NCI-H1105 (cell line): ENCODE measurements at regions not wholly inside any gene's neighbourhood (a gene's known extent, or its start where the extent isn't known, plus 50 kb on each side); places are given as distances from the start of the nearest gene placed in this dataset.
"Not testable (repeated sequence)": the region's sequence is repeated elsewhere in the genome, so short reads cannot be mapped to it uniquely, and the experiment has no call there.

Source experiments
- DNase-seq: peaks from one replicate; lab custom pipeline; 2025; lab: John Stamatoyannopoulos, UW

DNA sequence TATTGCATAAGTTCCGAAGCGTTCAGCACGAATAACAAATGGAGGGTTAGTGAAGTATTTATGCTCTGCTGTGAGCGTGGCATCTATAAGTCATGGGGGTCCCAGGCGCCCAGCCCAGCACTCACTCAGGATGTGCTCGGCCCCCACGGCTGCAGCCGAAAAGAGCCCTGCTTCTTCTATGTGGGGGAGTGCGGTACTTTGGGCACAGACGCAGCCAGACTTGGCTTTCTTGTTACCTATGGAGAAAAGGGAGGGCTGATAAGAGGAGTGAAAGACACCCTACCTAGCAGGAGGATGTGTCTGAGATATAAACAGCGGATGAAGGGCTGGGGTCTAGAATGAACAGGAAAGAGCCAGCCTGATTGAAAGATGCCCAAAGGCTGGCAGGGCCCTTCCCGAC lies 51.4 kb downstream of the MRPL36 start:
- DNase-seq, result no peak

DNA sequence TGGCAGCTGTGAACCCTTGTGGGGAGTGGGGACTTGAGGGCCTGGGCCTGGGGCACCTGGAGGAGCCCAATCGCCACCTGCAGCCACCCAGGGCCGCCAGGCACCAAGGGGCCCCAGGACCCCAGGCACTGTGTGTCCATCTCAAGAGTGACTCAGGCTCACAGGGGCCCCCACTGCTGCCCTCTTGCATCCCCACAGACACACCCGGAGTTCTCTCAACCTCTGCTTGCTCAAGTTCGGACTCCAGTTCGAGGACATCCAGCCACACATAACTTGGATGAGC lies 51.9 kb downstream of the MRPL36 start:
- no peak for DNase-seq

DNA sequence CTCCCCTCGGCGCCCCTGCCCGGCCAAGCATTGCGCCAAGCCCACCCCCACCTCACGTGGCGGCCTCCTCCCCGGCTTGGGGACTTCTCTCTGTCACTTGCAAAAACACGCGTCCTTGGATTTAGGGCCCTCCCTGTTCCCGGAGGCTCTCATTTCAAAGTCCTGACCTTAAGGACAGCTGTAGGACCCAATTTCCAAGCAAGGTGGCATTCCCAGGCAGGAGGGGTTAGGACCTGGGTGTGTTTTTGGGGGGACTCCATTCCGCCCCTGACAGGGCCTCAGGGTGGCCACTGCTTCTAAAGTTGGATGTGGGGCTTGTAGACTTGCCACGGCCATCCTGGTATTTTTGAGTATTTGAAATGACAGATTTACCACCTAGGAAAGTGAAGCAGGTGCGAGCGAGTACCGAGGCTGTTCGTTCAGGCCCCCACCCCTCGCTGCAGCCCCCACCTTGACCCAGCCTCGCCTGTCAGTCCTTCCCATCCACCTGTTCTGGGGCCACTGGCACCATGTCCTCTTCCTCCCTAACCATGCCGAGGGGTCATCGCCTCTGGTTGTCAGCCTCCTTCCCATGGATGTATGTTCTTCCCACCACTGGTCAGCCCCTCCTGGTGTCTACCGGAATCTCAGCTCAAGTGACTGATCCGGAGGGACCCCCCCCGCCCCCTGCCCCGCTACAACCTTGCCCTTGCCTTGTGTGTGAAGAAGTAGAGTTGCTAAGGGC lies 52.4 kb downstream of the MRPL36 start:
- no peak for DNase-seq

DNA sequence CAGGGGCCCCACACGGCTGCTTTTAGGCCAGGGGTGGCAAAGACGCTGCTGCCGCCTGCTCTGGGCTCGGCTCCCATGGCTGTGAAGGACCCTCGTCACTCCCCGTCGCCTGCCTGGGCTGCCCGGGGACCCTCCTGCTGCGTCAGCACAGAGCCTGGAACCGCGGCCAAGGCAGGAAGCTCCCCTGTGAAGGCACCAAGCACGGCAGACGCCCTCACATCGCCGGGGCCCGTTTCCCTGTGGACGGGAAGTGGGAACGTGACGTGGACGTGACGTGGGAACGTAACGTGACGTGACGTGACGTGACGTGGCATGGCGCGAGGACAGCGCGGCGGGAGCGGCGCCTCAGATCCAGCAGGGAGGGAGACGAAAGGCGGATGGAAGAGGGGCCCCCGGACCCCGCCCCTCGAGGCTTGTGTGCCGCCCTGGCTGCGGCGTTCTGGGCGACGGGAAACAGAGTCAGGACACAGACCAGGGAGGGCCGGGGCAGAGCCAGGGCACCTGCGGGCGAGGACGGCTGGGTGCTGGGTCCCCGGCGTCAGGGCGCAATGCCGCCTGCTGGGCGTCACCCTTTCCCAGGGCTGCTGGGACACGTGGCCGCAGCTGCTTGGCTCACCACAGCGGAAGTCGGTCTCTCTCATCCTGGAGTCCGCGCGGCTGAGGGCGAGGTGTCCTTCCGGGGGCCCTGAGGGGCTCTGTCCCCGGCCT lies 53.1 kb downstream of the MRPL36 start:
- DNase-seq, result no peak

DNA sequence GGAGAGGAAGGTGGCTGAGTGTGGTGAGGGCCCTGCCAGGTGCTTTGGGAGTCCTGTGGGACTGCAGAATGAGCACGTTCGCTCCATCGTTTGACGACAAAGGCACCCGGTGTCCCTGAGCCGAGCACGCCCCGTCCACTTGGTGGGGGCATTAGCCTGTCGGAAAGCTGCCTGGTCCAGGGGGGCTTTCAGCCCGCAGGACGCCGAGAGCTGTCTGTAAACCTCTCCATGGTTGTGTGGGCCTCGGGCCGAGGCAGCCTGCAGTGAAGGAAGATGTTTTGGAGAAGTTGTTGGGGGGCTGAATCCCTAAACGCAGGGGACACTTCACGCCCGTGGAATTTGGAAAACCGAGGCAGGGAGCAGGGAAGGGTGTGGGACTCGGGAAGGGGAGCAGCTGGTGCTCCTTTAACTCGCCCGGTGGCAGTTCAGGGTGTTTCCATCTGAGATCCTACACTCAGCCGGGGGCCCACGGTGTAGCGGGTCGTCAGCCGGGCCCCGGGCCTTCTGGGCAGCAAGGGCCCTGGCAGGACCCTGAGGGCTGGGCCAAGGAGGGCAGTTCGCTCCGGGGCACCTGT lies 53.8 kb downstream of the MRPL36 start:
- DNase-seq, result no peak

DNA sequence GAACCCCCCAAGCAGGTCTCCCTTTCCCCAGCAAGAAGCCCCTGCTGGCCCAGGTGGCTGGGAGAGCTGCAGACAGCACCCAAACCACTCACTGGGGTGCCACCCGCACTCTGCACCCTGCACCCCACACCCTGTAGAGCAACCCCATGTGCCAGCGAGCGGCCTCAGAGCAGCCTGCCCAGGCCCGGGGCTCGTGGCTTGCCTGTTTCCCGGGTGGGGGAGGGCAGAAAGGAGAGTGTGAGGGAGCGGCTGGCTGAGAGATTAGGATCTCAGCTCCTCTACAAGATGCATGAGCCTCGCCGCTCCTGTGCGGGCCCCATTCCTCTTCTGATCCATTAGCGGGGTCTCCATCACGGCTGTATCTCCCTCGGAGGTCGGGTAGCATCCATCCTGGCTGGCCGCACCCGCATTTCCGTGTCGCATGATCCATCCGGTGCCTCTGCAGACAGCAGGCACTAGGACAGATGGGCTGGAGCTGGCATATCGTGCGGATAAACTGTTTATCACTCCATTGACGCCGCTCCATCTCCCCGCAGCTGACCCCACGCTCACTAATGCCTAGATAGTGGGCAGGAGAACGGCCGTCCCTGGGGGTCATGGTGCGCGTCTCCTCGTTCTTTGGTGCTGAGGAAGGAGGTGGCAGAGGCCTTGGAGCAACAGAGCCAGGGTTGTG lies 54.4 kb downstream of the MRPL36 start:
- no peak for DNase-seq

DNA sequence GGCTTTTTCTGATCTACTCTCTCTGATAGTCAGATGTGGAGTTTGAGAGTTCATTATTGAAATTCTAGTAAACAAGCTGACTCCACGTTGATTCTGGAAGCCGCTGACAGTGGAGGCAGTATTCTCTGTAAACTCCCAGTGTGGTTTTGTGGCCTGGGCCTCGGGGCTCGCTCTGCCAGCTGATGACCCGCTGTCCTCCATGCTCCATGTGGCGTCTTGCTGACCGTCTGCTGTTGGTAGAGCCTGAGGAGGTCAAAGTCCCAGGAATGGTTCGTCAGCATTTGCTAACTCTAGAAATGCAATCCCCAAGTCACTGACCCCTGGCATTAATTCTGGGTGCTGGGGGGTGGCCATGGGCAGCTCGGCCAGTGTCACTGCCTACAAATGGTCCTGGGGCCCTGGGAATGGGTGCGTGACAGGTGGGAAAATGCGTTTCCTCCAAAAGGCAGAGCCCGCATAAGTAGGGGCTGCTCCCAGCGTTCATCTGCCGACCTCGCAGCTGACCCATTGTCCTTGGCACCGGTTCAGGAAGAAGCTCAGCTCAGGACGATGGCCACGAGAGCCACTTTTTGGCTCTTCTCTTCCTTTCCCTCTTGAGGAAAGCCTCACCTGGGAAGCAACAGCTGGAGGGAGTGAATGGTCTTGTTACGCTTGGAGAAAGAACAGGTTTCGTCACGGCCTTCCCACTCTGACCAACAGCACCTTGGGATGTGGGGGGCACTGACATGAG lies 55.1 kb downstream of the MRPL36 start:
- no peak for DNase-seq

DNA sequence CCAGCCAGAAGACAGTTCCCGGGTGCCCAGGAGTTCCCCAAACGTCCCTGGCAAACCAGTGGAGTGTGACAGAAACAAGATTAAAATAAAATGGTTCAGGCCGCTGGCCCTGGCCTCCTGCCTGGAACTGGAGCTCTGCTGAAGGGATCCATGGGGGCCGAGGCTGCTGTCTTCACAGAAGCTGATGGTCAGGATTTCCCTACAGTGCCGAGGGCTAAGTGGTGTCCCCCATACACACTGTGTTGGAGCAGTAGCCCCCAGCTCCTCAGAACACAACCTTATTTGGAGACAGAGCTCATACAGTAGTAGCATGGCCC lies 55.9 kb downstream of the MRPL36 start:
- DNase-seq, result no peak

DNA sequence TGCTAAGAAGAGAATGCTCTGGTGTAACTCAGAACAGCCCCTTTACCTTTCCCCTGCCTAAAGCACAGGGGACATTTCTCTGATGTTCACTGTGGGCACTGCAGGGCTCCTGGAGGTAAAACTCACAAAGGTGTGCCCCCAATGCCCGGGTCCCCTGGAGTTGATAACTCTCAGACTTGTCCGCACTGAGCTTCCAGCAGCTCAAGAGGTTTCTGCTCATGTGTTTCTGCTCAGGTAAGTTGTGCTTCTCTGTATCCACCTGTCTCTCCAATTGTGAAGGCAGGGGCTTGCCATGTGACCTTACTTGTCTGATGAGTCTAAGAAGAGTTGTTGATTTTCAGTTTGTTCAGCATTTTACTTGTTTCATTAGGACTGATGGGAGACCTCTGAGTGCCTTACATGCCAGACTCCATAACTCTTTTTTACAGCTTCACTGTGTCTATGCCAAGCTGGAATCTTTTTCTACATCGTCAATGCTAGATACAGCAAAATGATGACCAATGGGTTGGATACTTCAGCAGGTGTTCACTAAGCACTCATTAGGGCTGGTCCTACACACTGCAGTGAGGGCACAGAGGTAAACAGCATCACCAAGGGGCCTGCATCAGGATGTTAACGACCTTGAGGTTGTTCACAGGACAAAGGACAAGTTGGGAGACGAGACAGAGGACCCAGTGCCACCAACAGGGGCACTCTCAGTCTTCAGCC lies 56.4 kb downstream of the MRPL36 start:
- no peak for DNase-seq

DNA sequence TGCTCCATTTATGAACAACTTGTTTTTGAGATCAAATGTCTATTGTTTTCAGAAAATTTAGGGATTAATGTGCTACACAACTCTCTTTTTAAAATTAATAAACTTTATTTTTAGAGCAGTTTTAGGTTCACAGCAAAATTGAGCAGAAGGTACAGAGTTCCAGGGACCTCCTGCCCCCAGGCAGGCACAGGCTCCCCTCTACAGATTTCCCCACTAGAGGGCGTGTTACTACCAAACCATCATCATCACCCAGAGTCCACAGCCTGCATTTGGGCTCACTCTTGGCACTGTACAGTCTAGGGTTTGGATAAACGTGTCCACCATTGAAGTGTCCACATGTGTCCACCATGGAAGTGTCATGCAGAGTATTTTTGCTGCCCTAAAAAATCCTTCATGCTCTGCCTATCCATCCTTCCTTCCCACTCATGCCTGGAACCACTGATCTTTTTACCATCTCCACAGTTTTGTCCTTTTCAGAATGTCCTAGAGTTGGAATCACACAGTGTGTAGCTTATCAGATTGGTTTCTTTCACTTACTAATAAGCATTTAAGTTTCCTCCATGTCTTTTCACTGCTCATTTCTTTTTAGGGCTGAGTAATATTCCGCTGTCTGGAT lies 61.7 kb downstream of the MRPL36 start:
- no peak for DNase-seq

DNA sequence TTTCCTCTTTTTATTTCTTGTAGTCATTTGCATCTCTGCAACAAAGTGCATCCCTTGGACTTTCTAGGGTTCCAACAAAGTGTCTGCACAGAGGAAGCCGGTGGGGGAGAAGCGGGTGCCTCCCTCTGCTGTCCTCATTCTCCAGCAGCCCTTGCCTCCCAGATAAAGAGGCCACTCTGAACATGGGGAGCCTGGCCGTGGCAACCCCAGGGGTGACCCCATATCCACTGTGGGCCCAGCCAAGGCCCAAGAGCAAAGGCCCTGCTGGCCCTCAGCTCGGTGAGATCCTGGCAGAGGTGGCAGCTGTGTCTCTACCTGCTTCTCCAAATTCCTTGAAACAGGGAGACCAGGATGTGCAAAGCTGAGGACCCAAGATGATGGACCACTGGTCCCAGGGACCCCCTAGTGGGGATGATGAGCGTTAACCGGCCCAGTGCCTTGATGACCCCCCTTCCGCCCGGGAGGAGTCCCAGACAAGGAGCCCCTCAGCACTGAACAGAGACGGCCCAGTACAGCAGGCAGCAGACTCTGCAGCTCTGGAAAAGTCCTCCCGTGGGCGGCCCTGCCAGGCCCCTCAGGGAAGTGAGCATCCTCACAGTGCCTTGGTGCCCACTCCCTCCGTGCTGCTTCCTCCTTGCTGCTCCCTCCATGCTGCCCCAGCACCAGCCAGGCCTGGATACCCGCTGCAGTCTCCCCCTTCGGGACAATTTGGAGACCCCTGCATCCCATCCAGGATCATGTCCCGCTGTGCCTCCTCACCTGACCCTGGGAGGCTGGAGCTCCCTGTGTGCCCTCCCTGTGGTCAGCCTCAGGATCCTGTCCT lies 62.5 kb downstream of the MRPL36 start:
- DNase-seq, result no peak

DNA sequence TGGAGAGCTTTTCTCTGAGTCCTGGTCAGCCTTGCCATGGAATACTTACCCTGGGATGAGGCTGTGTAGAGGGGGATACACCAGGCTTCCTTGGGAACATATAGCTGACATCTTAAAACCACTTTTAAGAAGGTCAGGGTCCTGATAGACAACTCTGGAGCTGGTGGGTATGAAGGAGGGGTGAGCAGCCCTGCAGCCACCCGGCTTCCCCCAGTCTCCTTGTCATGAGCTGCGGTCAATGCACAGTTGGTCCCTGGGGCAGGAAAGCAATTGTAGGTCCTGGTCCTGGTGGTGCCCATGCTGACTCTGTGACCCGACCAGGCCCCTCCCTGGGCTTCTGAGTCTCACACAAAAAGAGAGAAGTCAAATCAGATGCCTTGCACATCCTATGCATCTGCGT lies 63.6 kb downstream of the MRPL36 start:
- DNase-seq, result no peak

DNA sequence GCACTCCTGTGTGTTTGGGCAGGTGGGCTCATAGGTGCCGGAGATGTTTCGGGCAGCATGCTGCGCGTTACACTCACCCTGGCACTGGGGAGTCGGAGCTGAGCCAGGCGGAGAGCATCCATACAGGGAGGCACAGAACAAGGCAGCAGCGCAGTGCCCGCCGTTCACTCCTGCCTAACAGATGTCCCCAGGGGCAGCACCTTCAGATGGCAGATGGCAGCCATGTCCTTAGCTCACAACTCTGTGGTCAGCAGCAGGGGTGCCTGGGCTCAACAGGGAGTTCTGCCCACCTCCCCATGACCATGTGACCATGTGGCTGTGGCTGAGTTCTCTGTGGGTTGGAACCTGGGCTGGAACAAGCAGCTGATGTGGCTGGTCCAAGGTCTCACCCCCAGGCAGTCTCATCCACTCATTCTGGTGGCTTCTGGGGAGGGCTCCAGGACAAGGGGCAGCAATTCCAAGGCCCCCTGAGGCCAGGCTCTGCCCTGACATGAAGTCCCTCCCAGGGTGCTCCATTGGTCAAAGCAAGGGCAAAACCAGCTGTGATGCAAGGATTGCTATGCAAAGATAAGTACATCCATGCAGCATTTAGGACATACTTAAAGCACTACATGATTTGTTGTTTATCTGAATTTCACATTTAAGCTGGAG lies 64.2 kb downstream of the MRPL36 start:
- DNase-seq, result no peak

DNA sequence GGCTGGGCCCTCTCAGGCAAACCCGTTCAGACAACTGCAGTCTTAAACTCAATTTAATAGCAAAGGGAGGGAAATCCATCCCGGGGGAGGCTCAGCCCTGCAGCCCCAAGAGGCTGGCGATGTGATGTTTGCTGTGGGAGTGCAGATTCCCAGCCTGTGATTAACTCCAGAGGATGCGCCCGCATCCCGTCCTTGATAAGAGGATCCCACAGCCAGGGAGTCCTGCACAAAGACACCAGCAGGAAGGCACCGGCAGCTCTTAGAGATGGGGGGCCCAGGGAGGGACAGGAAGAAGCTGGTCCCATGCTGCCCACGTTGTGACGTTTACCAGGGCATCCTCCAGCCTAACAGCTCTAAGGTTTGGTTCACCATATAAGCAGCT lies 64.7 kb downstream of the MRPL36 start:
- no peak for DNase-seq

DNA sequence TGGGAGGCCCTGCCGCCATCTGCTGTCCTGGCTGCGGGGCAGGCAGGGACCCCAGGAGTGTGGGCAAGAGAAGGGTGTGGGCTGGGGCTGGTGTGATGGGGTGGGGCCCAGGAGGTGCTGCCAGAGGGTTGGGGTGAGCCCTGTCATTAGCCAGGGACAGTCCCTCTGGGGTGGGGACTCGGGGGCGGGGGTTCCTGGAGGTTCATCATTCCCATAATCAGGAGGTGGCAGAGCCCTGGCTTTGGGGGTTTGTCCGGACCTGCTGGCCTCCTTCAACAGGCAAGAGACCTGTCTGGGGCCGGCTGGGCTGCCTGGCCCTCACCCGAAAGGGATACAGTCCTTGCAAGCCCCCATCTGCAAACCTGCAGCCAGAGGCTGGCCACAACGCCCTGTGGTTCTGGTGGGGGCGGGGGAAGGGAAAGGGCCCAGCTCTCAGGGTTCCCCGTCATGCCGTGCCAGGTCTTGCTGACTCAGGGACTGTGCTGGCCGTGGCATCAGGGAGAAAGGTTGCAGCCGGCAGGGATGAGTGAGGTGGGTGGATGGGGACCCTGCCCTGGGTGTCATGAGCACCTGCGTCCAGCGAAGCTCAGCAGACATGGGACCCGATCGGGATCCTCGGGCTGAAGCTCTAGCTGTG lies 65.2 kb downstream of the MRPL36 start:
- no peak for DNase-seq

DNA sequence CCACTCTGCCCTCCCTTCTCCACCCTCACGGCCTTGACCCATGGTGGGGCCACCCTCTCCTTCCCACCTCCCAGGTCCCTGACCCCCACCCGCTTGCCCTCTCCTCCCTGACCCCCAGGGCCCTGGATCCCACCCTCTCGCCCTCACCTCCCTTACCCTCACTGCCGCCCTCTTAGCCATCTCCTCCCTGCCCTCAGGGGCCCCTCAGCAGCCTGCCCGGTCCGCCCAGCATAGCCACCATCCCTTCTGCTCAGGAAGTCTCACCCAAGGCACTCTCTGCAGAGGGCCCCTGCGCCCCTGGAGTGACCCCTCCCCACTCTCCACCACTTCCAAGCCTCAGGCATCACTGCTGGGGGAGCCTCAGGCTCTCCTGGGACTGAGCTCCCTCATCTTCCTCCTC lies 66.3 kb downstream of the MRPL36 start:
- DNase-seq, result no peak

DNA sequence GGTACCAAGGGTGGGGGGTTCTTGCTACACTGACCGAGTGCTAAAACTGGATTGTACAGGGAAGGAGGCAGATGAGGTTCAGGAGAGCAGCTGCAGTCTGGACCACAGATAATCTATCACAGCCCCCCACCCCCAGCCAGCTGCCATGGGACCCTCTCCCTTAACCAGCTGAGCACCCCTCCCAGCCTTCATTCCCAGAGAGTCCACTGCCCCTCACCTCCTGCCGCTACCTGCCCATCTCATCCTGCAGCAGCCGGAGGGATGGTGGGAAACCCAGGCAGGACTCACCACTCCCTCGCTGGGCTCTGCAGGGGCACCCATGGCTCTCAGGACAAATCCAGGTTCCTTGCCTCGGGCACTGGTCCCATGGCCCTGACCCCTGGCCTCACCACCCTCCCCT lies 66.7 kb downstream of the MRPL36 start:
- no peak for DNase-seq

DNA sequence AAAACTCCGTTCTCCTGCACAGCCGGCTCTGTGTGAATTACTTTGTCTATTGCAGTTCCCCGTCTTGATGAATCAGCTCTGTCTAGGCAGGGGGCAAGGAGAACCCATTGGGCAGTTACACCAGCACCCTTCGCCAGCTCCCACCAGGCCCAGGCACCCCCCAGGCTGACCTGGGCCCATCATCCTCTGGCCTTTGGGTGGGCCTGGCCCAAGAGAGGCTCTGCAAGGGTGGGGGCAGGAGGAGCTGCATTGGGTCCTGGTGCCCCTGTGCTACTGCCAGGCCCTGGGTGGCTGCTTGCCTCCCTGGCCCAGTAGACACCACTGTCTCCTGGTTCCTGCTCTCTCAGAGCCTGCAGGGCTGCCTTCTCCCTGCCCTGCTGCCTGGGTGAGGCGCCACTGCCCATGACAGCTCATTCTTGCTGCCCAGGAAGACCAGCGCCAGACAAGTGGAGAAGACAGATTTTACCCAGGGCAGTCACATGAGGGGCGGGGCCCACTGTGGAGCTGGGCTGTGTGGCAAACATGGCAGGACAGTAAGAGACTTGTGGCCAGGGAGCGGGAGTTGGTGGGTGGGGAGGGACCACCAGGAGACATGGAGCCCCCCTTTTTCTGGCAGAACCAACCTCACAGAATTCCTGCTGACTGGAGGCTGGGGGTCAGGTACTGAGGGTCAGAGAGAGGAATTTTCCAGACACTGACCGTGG lies 67.2 kb downstream of the MRPL36 start:
- DNase-seq, result no peak

DNA sequence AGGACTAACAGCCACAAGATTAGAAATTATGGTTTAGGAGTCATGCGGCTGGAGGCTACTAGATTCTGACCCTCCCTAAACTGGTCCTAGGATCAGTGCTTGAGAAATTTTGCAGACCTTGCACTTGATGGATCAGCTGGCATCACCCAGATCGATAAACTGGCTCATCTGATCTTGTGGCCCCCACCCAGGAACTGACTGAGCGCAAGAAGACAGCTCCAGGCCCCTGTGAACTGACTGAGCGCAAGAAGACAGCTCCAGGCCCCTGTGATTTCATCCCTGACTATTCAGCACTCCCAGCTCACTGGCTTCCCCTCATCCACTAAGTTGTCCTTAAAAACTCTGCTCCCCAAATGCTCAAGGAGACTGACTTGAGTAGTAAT lies 67.8 kb downstream of the MRPL36 start:
- DNase-seq, result not testable (repeated sequence)
